Activated T-helper 1 cell treated with anti-CD3 and anti-CD28 coated beads, Interleukin-12 subunit alpha, Interleukin-12 subunit beta, Interleukin-2, Interleukin-4 antibody, amounts not matched to agents 30 ng/mL and 10 ng/mL and 1 ng/mL, durations not matched to agents 14 hours and 24 hours and 36 hours (primary cell): ENCODE measurements at regions not wholly inside any gene's neighbourhood (a gene's known extent, or its start where the extent isn't known, plus 50 kb on each side); places are given as distances from the start of the nearest gene placed in this dataset.
A peak's percentile ranks its signal among the peaks of the same experiment; 100 is the strongest.

ENCODE experiments used
- DNase-seq: peaks from one replicate; pipeline ENCODE4 v3.0.0; 2021; ENCODE audit warnings: low spot score
- H3K27ac Mint-ChIP-seq: one replicate; pipeline ENCODE4 v1.8.0; 2021; ENCODE audit warnings: mild to moderate bottlenecking, mixed read lengths
- H3K27me3 Mint-ChIP-seq: one replicate; pipeline ENCODE4 v1.8.0; 2022; ENCODE audit warnings: mild to moderate bottlenecking, moderate library complexity, mixed read lengths; ENCODE audit not compliant: insufficient read depth
- H3K36me3 Mint-ChIP-seq: one replicate; pipeline ENCODE4 v1.8.0; 2021; ENCODE audit warnings: low read depth, mixed read lengths
- H3K4me1 Mint-ChIP-seq: one replicate; pipeline ENCODE4 v1.8.0; 2021; ENCODE audit warnings: low read depth, mixed read lengths
- H3K4me3 Mint-ChIP-seq: one replicate; pipeline ENCODE4 v1.8.0; 2021; ENCODE audit warnings: mild to moderate bottlenecking, moderate library complexity, mixed read lengths
- H3K9me3 Mint-ChIP-seq: one replicate; pipeline ENCODE4 v1.8.0; 2021; ENCODE audit warnings: mixed read lengths
- intact Hi-C: fragments of 100-400 bp; cut with micrococcal nuclease; formaldehyde crosslinking; loops from one replicate; pipeline ENCODE4 v1.15.1; 2024

GRCh38 chr2:217713395-217714286 lies 289.2 kb downstream of the TNS1 start:
- Mint-ChIP-seq H3K36me3 (no peaks in the 10 kb centered on the region), H3K4me1 (no peaks in the 10 kb centered on the region), H3K4me3 (no peak overlapping the region), H3K9me3 (no peaks in the 10 kb centered on the region), H3K27ac (no peak overlapping the region), H3K27me3 (no peaks in the 10 kb centered on the region)
- DNase-seq: peak; percentile 48
- intact Hi-C loops: loop anchor here (1.0 to 5.0 kb wide), 6 partner anchors 63 to 1196 kb away; no protein-coding TSS in a partner anchor

- Mint-ChIP-seq H3K4me3 (no peak overlapping the region), H3K9me3 (no peaks in the 10 kb centered on the region), H3K4me1 (no peaks in the 10 kb centered on the region), H3K36me3 (no peaks in the 10 kb centered on the region), H3K27ac (no peak overlapping the region), H3K27me3 (no peaks in the 10 kb centered on the region)
- DNase-seq: no peak
- intact Hi-C loops: loop anchor here (5.0 kb wide), 1 partner anchor 1195 kb away; no protein-coding TSS in a partner anchor
Observed at GRCh38 chr2:217712431-217712830, 290.4 kb downstream of the TNS1 start.

- Mint-ChIP-seq H3K27ac (no peak overlapping the region), H3K4me1 (no peaks in the 10 kb centered on the region), H3K4me3 (no peak overlapping the region), H3K9me3 (no peaks in the 10 kb centered on the region), H3K27me3 (no peaks in the 10 kb centered on the region), H3K36me3 (no peaks in the 10 kb centered on the region)
- DNase-seq: no peak
- intact Hi-C loops: loop anchor here (5.0 kb wide), 1 partner anchor 1194 kb away; no protein-coding TSS in a partner anchor
Observed at GRCh38 chr2:217711188-217711587, 291.6 kb downstream of the TNS1 start.

GRCh38 chr2:217710211-217710765 lies 292.5 kb downstream of the TNS1 start:
- intact Hi-C loops: loop anchor here (5.0 kb wide), 1 partner anchor 1193 kb away; no protein-coding TSS in a partner anchor

GRCh38 chr2:217709478-217710210 lies 293.2 kb downstream of the TNS1 start:
- no peaks in the 10 kb centered on the region for H3K9me3 Mint-ChIP-seq
- DNase-seq: no peak
- no peaks in the 10 kb centered on the region for H3K4me1 Mint-ChIP-seq
- no peaks in the 10 kb centered on the region for H3K36me3 Mint-ChIP-seq
- no peaks in the 10 kb centered on the region for H3K27me3 Mint-ChIP-seq
- no peak overlapping the region for H3K4me3 Mint-ChIP-seq
- intact Hi-C loops: loop anchor here (5.0 kb wide), 1 partner anchor 1192 kb away; no protein-coding TSS in a partner anchor
- no peak overlapping the region for H3K27ac Mint-ChIP-seq

More at GRCh38 chr2:217710211-217710765, 292.5 kb downstream of the TNS1 start:
- no peaks in the 10 kb centered on the region for H3K9me3 Mint-ChIP-seq
- no peak overlapping the region for H3K4me3 Mint-ChIP-seq
- H3K36me3 Mint-ChIP-seq: no peaks in the 10 kb centered on the region
- no peak for DNase-seq
- no peaks in the 10 kb centered on the region for H3K4me1 Mint-ChIP-seq
- H3K27me3 Mint-ChIP-seq: no peaks in the 10 kb centered on the region
- H3K27ac Mint-ChIP-seq: no peak overlapping the region

- Mint-ChIP-seq H3K36me3 (no peaks in the 10 kb centered on the region), H3K27ac (no peak overlapping the region), H3K4me3 (no peak overlapping the region), H3K27me3 (no peaks in the 10 kb centered on the region), H3K4me1 (no peaks in the 10 kb centered on the region), H3K9me3 (no peaks in the 10 kb centered on the region)
- DNase-seq: no peak
- intact Hi-C loops: no loop called here
Observed at GRCh38 chr2:217707131-217707611, 295.6 kb downstream of the TNS1 start.

- H3K9me3 Mint-ChIP-seq: no peaks in the 10 kb centered on the region
- H3K27me3 Mint-ChIP-seq: no peaks in the 10 kb centered on the region
- no peaks in the 10 kb centered on the region for H3K4me1 Mint-ChIP-seq
- DNase-seq: no peak
- H3K27ac Mint-ChIP-seq: no peak overlapping the region
- no peaks in the 10 kb centered on the region for H3K36me3 Mint-ChIP-seq
- intact Hi-C loops: no loop called here
- no peak overlapping the region for H3K4me3 Mint-ChIP-seq
Observed at GRCh38 chr2:217706513-217706912, 296.3 kb downstream of the TNS1 start.

- no peaks in the 10 kb centered on the region for H3K4me1 Mint-ChIP-seq
- intact Hi-C loops: no loop called here
- no peak for DNase-seq
- H3K27me3 Mint-ChIP-seq: no peaks in the 10 kb centered on the region
- no peak overlapping the region for H3K4me3 Mint-ChIP-seq
- no peak overlapping the region for H3K27ac Mint-ChIP-seq
- no peaks in the 10 kb centered on the region for H3K36me3 Mint-ChIP-seq
- no peaks in the 10 kb centered on the region for H3K9me3 Mint-ChIP-seq
Observed at GRCh38 chr2:217706095-217706494, 296.7 kb downstream of the TNS1 start.

- Mint-ChIP-seq H3K27ac (no peak overlapping the region), H3K36me3 (no peaks in the 10 kb centered on the region)
- intact Hi-C loops: no loop called here
Observed at GRCh38 chr2:217705461-217705860, 297.3 kb downstream of the TNS1 start.

GRCh38 chr2:217703999-217704398 lies 298.8 kb downstream of the TNS1 start:
- Mint-ChIP-seq H3K27me3 (peaks cover 2% of the 10 kb centered on the region), H3K4me1 (no peaks in the 10 kb centered on the region), H3K27ac (no peak overlapping the region), H3K4me3 (no peak overlapping the region), H3K36me3 (no peaks in the 10 kb centered on the region), H3K9me3 (no peaks in the 10 kb centered on the region)
- no peak for DNase-seq
- intact Hi-C loops: no loop called here

More at GRCh38 chr2:217705461-217705860, 297.3 kb downstream of the TNS1 start:
- DNase-seq: no peak
- Mint-ChIP-seq H3K27me3 (no peaks in the 10 kb centered on the region), H3K9me3 (no peaks in the 10 kb centered on the region), H3K4me1 (no peaks in the 10 kb centered on the region), H3K4me3 (no peak overlapping the region)

- Mint-ChIP-seq H3K4me1 (no peaks in the 10 kb centered on the region), H3K36me3 (no peaks in the 10 kb centered on the region), H3K27me3 (peaks cover 2% of the 10 kb centered on the region), H3K9me3 (no peaks in the 10 kb centered on the region), H3K4me3 (no peak overlapping the region), H3K27ac (no peak overlapping the region)
- no peak for DNase-seq
- intact Hi-C loops: no loop called here
Observed at GRCh38 chr2:217703102-217703501, 299.7 kb downstream of the TNS1 start.

- intact Hi-C loops: no loop called here
Observed at GRCh38 chr2:217701622-217702021, 301.2 kb downstream of the TNS1 start.

More at GRCh38 chr2:217701622-217702021, 301.2 kb downstream of the TNS1 start:
- Mint-ChIP-seq H3K27ac (no peak overlapping the region), H3K9me3 (no peaks in the 10 kb centered on the region), H3K27me3 (peaks cover 2% of the 10 kb centered on the region), H3K4me1 (no peaks in the 10 kb centered on the region), H3K4me3 (no peak overlapping the region), H3K36me3 (no peaks in the 10 kb centered on the region)
- no peak for DNase-seq
